Nephron progenitor cell (in vitro differentiated cells): ENCODE measurements at regions not wholly inside any gene's neighbourhood (a gene's known extent, or its start where the extent isn't known, plus 50 kb on each side); places are given as distances from the start of the nearest gene placed in this dataset.

Source experiments
- DNase-seq: peaks from one replicate; pipeline ENCODE4 v3.0.0; 2021
- H3K27ac Mint-ChIP-seq: 2 replicates; pipeline ENCODE4 v1.8.0; 2021; ENCODE audit warnings: mild to moderate bottlenecking, moderate library complexity, mixed read lengths
- H3K27me3 Mint-ChIP-seq: 2 replicates; pipeline ENCODE4 v1.8.0; 2021; ENCODE audit warnings: mild to moderate bottlenecking, low read depth, mixed read lengths; ENCODE audit not compliant: poor library complexity
- H3K36me3 Mint-ChIP-seq: 2 replicates; pipeline ENCODE4 v1.8.0; 2021; ENCODE audit warnings: low read depth, mixed read lengths
- H3K4me1 Mint-ChIP-seq: 2 replicates; pipeline ENCODE4 v1.8.0; 2021; ENCODE audit warnings: mixed read lengths
- H3K4me3 Mint-ChIP-seq: 2 replicates; pipeline ENCODE4 v1.8.0; 2021; ENCODE audit warnings: mild to moderate bottlenecking, moderate library complexity, mixed read lengths
- H3K9me3 Mint-ChIP-seq: 2 replicates; pipeline ENCODE4 v1.8.0; 2021; ENCODE audit warnings: mild to moderate bottlenecking, moderate library complexity, mixed read lengths
- TF ChIP-seq, protein P1 (sequence below): fragments of 200-600 bp; sonication (generic); IDR thresholded peaks from 2 replicates; pipeline ENCODE4 v1.5.0; 2021; ENCODE audit warnings: antibody characterized with exemption

DNA sequence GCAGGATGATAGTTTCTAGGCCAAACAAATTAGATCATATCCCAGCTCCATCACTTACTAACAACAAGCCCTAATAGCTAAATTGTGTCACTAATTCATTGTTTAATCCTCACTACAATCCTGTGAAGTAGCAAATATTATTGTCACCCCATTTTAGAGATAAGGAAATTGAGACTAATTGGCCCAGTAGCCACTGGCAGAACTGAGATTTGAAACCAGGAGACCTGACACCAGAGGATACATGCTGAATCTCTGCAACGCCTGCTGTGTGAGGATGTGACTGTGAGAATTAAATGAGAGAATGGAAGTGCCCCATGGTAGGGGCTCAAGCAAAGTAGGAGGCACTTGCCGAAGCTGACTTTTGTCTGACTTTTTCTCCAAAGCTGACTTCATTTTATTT is 124.3 kb upstream of the CITED2 start:
- no peak for DNase-seq
- H3K36me3 Mint-ChIP-seq, result peaks cover 24% of the 10 kb centered on the region
- TF ChIP-seq, protein P1, sequence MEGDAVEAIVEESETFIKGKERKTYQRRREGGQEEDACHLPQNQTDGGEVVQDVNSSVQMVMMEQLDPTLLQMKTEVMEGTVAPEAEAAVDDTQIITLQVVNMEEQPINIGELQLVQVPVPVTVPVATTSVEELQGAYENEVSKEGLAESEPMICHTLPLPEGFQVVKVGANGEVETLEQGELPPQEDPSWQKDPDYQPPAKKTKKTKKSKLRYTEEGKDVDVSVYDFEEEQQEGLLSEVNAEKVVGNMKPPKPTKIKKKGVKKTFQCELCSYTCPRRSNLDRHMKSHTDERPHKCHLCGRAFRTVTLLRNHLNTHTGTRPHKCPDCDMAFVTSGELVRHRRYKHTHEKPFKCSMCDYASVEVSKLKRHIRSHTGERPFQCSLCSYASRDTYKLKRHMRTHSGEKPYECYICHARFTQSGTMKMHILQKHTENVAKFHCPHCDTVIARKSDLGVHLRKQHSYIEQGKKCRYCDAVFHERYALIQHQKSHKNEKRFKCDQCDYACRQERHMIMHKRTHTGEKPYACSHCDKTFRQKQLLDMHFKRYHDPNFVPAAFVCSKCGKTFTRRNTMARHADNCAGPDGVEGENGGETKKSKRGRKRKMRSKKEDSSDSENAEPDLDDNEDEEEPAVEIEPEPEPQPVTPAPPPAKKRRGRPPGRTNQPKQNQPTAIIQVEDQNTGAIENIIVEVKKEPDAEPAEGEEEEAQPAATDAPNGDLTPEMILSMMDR, result no peak
- H3K9me3 Mint-ChIP-seq, result peaks cover 28% of the 10 kb centered on the region
- H3K27ac Mint-ChIP-seq, result no peak overlapping the region
- H3K4me3 Mint-ChIP-seq, result no peak overlapping the region
- H3K27me3 Mint-ChIP-seq, result peaks cover 4% of the 10 kb centered on the region
- H3K4me1 Mint-ChIP-seq, result peaks cover 24% of the 10 kb centered on the region

DNA sequence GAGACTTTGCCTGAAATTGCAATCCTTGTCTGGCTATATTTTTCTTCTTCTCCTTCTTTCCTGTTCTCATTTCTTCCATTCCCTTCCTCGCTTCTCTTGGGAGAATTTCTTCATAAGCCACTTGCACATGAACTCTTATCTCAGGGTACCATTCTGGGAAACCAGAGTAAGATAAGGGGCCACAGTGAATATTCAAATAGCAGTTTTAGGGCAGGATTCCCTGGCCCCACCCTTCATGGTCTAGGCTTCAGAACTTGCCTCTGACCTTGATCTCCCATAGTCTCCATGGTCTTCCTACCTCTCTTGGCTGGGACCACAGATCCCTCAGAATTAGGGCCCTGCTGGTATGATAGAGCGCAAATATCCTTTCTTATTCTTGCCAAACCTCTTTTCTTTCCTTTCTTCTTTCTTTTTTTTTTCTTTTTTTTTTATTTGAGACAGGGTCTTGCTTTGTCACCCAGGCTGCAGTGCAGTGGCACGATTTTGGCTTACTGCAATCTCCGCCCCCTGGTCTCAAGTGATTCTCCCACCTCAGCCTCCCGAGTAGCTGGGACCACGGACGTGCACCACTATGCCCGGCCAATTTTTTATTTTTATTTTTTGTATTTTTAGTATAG is 123.0 kb upstream of the CITED2 start:
- no peak for DNase-seq
- Mint-ChIP-seq H3K27ac (no peak overlapping the region), H3K9me3 (peaks cover 20% of the 10 kb centered on the region), H3K4me3 (no peak overlapping the region), H3K4me1 (peaks cover 24% of the 10 kb centered on the region), H3K36me3 (peaks cover 15% of the 10 kb centered on the region), H3K27me3 (peaks cover 4% of the 10 kb centered on the region)
- TF ChIP-seq, protein P1, result no peak

DNA sequence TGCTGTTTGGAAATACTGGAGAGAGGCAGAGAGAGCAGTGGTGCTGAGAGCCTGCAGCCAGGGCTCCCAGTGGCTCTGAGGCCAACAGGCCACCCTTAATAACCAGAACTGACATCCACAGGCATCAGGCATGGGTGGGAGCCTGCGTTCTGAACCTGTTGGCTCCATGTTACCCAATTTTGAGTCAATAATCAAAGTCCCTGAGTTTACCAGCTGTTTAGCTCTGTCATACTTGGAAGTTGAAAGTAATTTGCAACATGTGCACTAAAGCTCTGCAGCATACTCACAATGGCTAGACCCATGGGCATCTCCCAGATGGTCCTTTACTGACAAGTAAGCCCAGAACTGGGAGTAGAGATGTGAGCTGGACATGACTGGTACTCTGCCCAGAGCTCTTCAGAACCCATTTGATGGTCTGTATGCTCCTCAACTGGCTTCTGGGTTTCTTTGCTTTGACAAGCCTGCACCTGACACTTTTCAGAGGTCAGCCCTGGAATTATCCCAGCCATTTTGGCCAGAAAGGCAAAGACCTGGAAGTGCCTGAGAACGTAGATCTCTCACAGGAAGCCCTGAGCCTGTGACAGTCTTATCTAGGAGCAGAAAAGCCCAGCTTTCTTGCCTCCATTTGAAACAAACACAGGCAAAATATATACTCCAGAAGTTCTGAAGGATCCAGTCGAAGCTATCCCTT is 122.4 kb upstream of the CITED2 start:
- H3K36me3 Mint-ChIP-seq, result peaks cover 15% of the 10 kb centered on the region
- H3K4me3 Mint-ChIP-seq, result no peak overlapping the region
- H3K27ac Mint-ChIP-seq, result no peak overlapping the region
- TF ChIP-seq, protein P1, result no peak
- DNase-seq, result no peak
- H3K27me3 Mint-ChIP-seq, result peaks cover 4% of the 10 kb centered on the region
- H3K9me3 Mint-ChIP-seq, result peaks cover 14% of the 10 kb centered on the region
- peaks cover 24% of the 10 kb centered on the region for H3K4me1 Mint-ChIP-seq

DNA sequence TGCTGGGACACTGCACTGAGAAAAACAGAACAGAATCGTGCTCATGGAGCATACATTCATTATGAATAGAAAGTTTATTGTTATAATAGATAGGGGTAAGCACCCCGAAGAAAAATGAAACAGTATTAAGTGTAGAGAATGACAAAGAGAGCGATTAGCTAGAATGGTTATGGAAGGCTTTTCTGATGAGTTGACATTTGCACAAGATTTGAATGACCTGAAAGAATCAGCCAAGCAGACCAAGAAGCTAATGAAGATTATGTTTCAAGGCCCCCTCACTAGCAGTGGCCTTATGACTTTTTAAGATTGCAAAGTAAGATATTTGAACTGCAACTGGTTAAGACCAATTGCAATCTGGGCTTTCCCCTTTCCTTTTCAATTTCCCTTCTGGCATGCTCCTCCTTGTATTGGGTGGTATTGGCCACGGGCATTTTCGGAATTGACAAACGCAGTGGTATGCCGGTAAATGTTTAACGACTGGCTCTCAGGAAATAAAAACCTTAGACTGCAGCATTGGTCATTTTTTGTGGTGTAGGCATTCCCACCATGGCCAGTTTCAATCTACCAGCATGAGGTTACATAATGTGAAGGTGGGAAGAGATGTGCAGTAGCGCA is 120.0 kb upstream of the CITED2 start:
- Mint-ChIP-seq H3K27me3 (peaks cover 4% of the 10 kb centered on the region), H3K4me1 (peaks cover 32% of the 10 kb centered on the region), H3K36me3 (no peaks in the 10 kb centered on the region), H3K27ac (peak overlapping the region; percentile 23), H3K4me3 (no peak overlapping the region), H3K9me3 (no peaks in the 10 kb centered on the region)
- no peak for DNase-seq
- TF ChIP-seq, protein P1, result no peak

DNA sequence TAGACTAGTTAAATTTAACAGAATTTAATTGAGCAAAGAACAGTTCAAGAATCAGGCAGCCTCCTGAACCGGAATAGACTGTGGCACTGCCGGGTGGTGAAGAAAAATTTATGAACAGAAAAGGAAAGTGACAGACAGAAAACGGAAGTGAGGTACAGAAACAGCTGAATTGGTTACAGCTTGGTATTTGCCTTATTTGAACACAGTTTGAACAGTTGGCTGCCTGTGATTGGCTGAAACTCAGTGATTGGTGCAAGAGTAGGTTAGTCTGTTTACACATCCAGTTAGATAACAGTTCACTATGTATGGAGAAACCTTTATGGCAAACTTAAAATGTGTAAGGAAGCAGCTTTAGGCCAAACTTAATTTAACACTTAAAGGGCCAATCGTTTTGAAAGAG is 116.0 kb upstream of the CITED2 start:
- Mint-ChIP-seq H3K9me3 (no peaks in the 10 kb centered on the region), H3K27ac (peak overlapping the region; percentile 12), H3K4me3 (no peak overlapping the region), H3K4me1 (peaks cover 61% of the 10 kb centered on the region), H3K27me3 (no peaks in the 10 kb centered on the region), H3K36me3 (peaks cover 6% of the 10 kb centered on the region)
- DNase-seq, result no peak
- TF ChIP-seq, protein P1, result no peak
